MM.1S (cell line): ENCODE measurements at regions not wholly inside any gene's neighbourhood (a gene's known extent, or its start where the extent isn't known, plus 50 kb on each side); places are given as distances from the start of the nearest gene placed in this dataset.

Source experiments
- EZH2 ChIP-seq: fragments of 300-600 bp; sonication (generic); optimal IDR thresholded peaks from 2 replicates; pipeline ENCODE3; 2017; ENCODE audit warnings: low read depth, mild to moderate bottlenecking, antibody characterized with exemption, low read length, mixed read lengths
- EZH2phosphoT487 ChIP-seq: fragments of 300-600 bp; sonication (generic); IDR thresholded peaks from 2 replicates; pipeline ENCODE4 v1.6.1; 2018; ENCODE audit warnings: antibody characterized with exemption, low read length
- TF ChIP-seq, protein P1 (sequence below): fragments of 300-600 bp; sonication (generic); IDR thresholded peaks from 2 replicates; pipeline ENCODE4 v1.5.1; 2016; ENCODE audit warnings: antibody characterized with exemption, low read length, mixed read lengths

DNA sequence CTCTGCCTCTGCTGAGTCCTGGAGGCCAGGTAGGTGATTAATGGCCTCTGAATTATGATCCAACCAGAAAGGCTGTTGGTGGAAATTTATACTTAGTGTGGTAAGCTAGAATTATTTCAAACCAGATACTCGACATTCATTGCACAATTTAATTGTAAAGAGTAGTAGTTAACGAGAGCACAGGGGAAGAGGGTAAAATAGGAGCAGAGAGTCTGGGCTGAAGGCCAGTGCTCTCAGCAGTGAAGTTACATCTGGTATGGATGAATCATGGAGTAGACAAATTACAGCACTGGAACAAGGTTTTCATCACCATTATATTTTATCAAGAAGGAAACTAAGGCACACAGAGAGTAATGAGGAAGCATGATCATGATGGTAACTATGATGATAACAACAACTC lies 92.5 kb downstream of the TLR4 start:
- TF ChIP-seq, protein P1, sequence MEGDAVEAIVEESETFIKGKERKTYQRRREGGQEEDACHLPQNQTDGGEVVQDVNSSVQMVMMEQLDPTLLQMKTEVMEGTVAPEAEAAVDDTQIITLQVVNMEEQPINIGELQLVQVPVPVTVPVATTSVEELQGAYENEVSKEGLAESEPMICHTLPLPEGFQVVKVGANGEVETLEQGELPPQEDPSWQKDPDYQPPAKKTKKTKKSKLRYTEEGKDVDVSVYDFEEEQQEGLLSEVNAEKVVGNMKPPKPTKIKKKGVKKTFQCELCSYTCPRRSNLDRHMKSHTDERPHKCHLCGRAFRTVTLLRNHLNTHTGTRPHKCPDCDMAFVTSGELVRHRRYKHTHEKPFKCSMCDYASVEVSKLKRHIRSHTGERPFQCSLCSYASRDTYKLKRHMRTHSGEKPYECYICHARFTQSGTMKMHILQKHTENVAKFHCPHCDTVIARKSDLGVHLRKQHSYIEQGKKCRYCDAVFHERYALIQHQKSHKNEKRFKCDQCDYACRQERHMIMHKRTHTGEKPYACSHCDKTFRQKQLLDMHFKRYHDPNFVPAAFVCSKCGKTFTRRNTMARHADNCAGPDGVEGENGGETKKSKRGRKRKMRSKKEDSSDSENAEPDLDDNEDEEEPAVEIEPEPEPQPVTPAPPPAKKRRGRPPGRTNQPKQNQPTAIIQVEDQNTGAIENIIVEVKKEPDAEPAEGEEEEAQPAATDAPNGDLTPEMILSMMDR, result no peak
- TF ChIP-seq EZH2 (no peak), EZH2phosphoT487 (no peak)
